ENCODE measurements at regions not wholly inside any gene's neighbourhood (a gene's known extent, or its start where the extent isn't known, plus 50 kb on each side); places are given as distances from the start of the nearest gene placed in this dataset.

GRCh38 chr3:39757307-39757706 is 52.1 kb upstream of the MYRIP start:
- H3K36me3 Mint-ChIP-seq (ENCODE audit: low read depth): no peaks in the 10 kb centered on the region; the same call in 2 of the 3 replicates
- no peak overlapping the region for H3K27ac ChIP-seq (ENCODE audit: low read depth)
- H3K9me2 ChIP-seq (ENCODE audit: insufficient read depth): peaks cover 13% of the 10 kb centered on the region; the same call in 1 of the 2 replicates
- H3K4me1 ChIP-seq (ENCODE audit: insufficient read depth): no peaks in the 10 kb centered on the region
- no peaks in the 10 kb centered on the region for H4K20me1 ChIP-seq (replicated peaks; ENCODE audit: insufficient read depth)
- no peaks in the 10 kb centered on the region for H3F3A ChIP-seq (replicated peaks; ENCODE audit: low read depth)
- no peaks in the 10 kb centered on the region for H3K36me3 ChIP-seq (ENCODE audit: insufficient read depth)
- ATAC-seq: no peak
- H3K9me3 Mint-ChIP-seq: peaks cover 6% of the 10 kb centered on the region
- H3K4me2 ChIP-seq: no peak overlapping the region
- H3K27ac Mint-ChIP-seq: no peak overlapping the region
- no peak for DNase-seq (ENCODE audit: low spot score)
- H3K4me1 Mint-ChIP-seq: no peaks in the 10 kb centered on the region
- no peak overlapping the region for H3K4me3 Mint-ChIP-seq
- H3K27me3 ChIP-seq (ENCODE audit: insufficient read depth): no peaks in the 10 kb centered on the region
- TF ChIP-seq ZNF331 (CRISPR knock-in tag; IDR thresholded peaks at IDR 0.05; ENCODE audit: low read depth) (no peak), EZH2 (IDR thresholded peaks at IDR 0.05; ENCODE audit: low read depth, unreplicated experiment) (no peak), CREB1 (CRISPR knock-in tag; IDR thresholded peaks at IDR 0.05; ENCODE audit: low read depth) (no peak), ZNF114 (CRISPR knock-in tag; IDR thresholded peaks at IDR 0.05) (no peak), JUNB (IDR thresholded peaks at IDR 0.05; ENCODE audit: unreplicated experiment) (no peak), POLR2AphosphoS5 (IDR thresholded peaks at IDR 0.05; ENCODE audit: low read depth) (no peak), STAT1 (IDR thresholded peaks at IDR 0.05; ENCODE audit: unreplicated experiment) (no peak), EZH2phosphoT487 (IDR thresholded peaks at IDR 0.05; ENCODE audit: unreplicated experiment) (no peak), NANOG (IDR thresholded peaks at IDR 0.05; ENCODE audit: borderline replicate concordance) (no peak)
- TF ChIP-seq, protein P1, sequence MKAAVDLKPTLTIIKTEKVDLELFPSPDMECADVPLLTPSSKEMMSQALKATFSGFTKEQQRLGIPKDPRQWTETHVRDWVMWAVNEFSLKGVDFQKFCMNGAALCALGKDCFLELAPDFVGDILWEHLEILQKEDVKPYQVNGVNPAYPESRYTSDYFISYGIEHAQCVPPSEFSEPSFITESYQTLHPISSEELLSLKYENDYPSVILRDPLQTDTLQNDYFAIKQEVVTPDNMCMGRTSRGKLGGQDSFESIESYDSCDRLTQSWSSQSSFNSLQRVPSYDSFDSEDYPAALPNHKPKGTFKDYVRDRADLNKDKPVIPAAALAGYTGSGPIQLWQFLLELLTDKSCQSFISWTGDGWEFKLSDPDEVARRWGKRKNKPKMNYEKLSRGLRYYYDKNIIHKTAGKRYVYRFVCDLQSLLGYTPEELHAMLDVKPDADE (IDR thresholded peaks at IDR 0.05): no peak
- TF ChIP-seq, protein P2, sequence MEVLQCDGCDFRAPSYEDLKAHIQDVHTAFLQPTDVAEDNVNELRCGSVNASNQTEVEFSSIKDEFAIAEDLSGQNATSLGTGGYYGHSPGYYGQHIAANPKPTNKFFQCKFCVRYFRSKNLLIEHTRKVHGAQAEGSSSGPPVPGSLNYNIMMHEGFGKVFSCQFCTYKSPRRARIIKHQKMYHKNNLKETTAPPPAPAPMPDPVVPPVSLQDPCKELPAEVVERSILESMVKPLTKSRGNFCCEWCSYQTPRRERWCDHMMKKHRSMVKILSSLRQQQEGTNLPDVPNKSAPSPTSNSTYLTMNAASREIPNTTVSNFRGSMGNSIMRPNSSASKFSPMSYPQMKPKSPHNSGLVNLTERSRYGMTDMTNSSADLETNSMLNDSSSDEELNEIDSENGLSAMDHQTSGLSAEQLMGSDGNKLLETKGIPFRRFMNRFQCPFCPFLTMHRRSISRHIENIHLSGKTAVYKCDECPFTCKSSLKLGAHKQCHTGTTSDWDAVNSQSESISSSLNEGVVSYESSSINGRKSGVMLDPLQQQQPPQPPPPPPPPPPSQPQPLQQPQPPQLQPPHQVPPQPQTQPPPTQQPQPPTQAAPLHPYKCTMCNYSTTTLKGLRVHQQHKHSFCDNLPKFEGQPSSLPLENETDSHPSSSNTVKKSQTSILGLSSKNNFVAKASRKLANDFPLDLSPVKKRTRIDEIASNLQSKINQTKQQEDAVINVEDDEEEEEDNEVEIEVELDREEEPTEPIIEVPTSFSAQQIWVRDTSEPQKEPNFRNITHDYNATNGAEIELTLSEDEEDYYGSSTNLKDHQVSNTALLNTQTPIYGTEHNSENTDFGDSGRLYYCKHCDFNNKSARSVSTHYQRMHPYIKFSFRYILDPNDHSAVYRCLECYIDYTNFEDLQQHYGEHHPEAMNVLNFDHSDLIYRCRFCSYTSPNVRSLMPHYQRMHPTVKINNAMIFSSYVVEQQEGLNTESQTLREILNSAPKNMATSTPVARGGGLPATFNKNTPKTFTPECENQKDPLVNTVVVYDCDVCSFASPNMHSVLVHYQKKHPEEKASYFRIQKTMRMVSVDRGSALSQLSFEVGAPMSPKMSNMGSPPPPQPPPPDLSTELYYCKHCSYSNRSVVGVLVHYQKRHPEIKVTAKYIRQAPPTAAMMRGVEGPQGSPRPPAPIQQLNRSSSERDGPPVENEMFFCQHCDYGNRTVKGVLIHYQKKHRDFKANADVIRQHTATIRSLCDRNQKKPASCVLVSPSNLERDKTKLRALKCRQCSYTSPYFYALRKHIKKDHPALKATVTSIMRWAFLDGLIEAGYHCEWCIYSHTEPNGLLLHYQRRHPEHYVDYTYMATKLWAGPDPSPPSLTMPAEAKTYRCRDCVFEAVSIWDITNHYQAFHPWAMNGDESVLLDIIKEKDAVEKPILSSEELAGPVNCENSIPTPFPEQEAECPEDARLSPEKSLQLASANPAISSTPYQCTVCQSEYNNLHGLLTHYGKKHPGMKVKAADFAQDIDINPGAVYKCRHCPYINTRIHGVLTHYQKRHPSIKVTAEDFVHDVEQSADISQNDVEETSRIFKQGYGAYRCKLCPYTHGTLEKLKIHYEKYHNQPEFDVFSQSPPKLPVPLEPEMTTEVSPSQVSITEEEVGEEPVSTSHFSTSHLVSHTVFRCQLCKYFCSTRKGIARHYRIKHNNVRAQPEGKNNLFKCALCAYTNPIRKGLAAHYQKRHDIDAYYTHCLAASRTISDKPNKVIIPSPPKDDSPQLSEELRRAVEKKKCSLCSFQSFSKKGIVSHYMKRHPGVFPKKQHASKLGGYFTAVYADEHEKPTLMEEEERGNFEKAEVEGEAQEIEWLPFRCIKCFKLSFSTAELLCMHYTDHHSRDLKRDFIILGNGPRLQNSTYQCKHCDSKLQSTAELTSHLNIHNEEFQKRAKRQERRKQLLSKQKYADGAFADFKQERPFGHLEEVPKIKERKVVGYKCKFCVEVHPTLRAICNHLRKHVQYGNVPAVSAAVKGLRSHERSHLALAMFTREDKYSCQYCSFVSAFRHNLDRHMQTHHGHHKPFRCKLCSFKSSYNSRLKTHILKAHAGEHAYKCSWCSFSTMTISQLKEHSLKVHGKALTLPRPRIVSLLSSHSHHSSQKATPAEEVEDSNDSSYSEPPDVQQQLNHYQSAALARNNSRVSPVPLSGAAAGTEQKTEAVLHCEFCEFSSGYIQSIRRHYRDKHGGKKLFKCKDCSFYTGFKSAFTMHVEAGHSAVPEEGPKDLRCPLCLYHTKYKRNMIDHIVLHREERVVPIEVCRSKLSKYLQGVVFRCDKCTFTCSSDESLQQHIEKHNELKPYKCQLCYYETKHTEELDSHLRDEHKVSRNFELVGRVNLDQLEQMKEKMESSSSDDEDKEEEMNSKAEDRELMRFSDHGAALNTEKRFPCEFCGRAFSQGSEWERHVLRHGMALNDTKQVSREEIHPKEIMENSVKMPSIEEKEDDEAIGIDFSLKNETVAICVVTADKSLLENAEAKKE (CRISPR knock-in tag; IDR thresholded peaks at IDR 0.05): no peak
- TF ChIP-seq, protein P3, sequence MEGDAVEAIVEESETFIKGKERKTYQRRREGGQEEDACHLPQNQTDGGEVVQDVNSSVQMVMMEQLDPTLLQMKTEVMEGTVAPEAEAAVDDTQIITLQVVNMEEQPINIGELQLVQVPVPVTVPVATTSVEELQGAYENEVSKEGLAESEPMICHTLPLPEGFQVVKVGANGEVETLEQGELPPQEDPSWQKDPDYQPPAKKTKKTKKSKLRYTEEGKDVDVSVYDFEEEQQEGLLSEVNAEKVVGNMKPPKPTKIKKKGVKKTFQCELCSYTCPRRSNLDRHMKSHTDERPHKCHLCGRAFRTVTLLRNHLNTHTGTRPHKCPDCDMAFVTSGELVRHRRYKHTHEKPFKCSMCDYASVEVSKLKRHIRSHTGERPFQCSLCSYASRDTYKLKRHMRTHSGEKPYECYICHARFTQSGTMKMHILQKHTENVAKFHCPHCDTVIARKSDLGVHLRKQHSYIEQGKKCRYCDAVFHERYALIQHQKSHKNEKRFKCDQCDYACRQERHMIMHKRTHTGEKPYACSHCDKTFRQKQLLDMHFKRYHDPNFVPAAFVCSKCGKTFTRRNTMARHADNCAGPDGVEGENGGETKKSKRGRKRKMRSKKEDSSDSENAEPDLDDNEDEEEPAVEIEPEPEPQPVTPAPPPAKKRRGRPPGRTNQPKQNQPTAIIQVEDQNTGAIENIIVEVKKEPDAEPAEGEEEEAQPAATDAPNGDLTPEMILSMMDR (conservative IDR thresholded peaks at IDR 0.05; ENCODE audit: low read depth in 2 of 2): no peak
- TF ChIP-seq, protein P4, sequence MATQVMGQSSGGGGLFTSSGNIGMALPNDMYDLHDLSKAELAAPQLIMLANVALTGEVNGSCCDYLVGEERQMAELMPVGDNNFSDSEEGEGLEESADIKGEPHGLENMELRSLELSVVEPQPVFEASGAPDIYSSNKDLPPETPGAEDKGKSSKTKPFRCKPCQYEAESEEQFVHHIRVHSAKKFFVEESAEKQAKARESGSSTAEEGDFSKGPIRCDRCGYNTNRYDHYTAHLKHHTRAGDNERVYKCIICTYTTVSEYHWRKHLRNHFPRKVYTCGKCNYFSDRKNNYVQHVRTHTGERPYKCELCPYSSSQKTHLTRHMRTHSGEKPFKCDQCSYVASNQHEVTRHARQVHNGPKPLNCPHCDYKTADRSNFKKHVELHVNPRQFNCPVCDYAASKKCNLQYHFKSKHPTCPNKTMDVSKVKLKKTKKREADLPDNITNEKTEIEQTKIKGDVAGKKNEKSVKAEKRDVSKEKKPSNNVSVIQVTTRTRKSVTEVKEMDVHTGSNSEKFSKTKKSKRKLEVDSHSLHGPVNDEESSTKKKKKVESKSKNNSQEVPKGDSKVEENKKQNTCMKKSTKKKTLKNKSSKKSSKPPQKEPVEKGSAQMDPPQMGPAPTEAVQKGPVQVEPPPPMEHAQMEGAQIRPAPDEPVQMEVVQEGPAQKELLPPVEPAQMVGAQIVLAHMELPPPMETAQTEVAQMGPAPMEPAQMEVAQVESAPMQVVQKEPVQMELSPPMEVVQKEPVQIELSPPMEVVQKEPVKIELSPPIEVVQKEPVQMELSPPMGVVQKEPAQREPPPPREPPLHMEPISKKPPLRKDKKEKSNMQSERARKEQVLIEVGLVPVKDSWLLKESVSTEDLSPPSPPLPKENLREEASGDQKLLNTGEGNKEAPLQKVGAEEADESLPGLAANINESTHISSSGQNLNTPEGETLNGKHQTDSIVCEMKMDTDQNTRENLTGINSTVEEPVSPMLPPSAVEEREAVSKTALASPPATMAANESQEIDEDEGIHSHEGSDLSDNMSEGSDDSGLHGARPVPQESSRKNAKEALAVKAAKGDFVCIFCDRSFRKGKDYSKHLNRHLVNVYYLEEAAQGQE (IDR thresholded peaks at IDR 0.05; ENCODE audit: unreplicated experiment): no peak
- H2AFZ ChIP-seq: no peak overlapping the region
- no peaks in the 10 kb centered on the region for H3K27me3 Mint-ChIP-seq (ENCODE audit: insufficient read depth, low read depth, poor library complexity)
- H3K79me2 ChIP-seq (replicated peaks; ENCODE audit: insufficient read depth): no peaks in the 10 kb centered on the region
- H3K4me3 ChIP-seq: no peak overlapping the region

Measured in GM23338 (cell line).